Vagina (tissue), 2 donors: ENCODE measurements at regions not wholly inside any gene's neighbourhood (a gene's known extent, or its start where the extent isn't known, plus 50 kb on each side); places are given as distances from the start of the nearest gene placed in this dataset.

Experiments
- POLR2A ChIP-seq, 2 donors: fragments of 450-650 bp; IDR thresholded peaks; one replicate each; pipeline ENCODE4 v1.6.1; 2017; ENCODE audit warnings: antibody characterized with exemption in 2 of 2, mild to moderate bottlenecking in 2 of 2, moderate library complexity in 2 of 2
- POLR2AphosphoS5 ChIP-seq, 2 donors: sonication (generic); formaldehyde crosslinking; IDR thresholded peaks; one replicate each; pipeline ENCODE4 v1.9.0; 2017; ENCODE audit warnings: antibody characterized with exemption in 2 of 2, mild to moderate bottlenecking in 2 of 2, low read depth in 1 of 2; ENCODE audit not compliant: insufficient read depth in 1 of 2
- TF ChIP-seq, protein P1 (sequence below), 3 experiments: fragments of 450-650 bp in 2 of 3; fragments of 200-600 bp in 1 of 3; sonication (generic) in 1 of 3; IDR thresholded peaks; one replicate each; pipeline ENCODE4 v1.5.1; 2017 to 2019; ENCODE audit warnings: antibody characterized with exemption in 3 of 3, mild to moderate bottlenecking in 2 of 3, moderate library complexity in 2 of 3

DNA sequence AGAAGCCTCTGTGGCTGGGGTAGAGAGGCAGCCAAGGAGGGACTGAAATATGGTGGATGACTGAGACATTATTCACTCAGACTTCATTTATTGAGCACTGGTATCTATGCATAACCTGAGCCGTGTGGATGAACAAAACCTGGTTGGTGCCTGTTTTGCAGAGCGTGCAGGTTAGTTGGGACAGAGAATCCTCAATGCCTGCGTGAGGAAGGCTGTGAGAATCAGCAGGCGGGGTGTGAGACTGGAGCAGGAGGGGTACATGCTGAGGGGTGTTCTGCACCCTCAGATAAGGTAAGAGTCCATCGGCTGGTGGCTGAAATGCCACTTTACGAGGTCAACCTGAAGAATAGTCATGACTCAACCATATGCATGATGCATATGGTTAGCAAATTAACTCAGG is 271.6 kb downstream of the MED10 start:
- TF ChIP-seq, protein P1, sequence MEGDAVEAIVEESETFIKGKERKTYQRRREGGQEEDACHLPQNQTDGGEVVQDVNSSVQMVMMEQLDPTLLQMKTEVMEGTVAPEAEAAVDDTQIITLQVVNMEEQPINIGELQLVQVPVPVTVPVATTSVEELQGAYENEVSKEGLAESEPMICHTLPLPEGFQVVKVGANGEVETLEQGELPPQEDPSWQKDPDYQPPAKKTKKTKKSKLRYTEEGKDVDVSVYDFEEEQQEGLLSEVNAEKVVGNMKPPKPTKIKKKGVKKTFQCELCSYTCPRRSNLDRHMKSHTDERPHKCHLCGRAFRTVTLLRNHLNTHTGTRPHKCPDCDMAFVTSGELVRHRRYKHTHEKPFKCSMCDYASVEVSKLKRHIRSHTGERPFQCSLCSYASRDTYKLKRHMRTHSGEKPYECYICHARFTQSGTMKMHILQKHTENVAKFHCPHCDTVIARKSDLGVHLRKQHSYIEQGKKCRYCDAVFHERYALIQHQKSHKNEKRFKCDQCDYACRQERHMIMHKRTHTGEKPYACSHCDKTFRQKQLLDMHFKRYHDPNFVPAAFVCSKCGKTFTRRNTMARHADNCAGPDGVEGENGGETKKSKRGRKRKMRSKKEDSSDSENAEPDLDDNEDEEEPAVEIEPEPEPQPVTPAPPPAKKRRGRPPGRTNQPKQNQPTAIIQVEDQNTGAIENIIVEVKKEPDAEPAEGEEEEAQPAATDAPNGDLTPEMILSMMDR (IDR thresholded peaks at IDR 0.05), result no peak
- TF ChIP-seq POLR2AphosphoS5 (IDR thresholded peaks at IDR 0.05; ENCODE audit: insufficient read depth in 1 of 2, low read depth in 1 of 2) (no peak), POLR2A (IDR thresholded peaks at IDR 0.05) (no peak)
